OCI-LY7 (cell line): ENCODE measurements at regions not wholly inside any gene's neighbourhood (a gene's known extent, or its start where the extent isn't known, plus 50 kb on each side); places are given as distances from the start of the nearest gene placed in this dataset.

ENCODE experiments used
- BruUV-seq: library from RNA; stranded (reverse); fragments of 400-500 nt; replicated peaks from 2 replicates; lab custom pipeline; 2021; lab: Mats Ljungman, UMichigan
- CTCF ChIA-PET: fragments of 300-600 bp; sonication (Branson Sonifier 250); formaldehyde crosslinking; loops from one replicate; lab custom pipeline; 2022; ENCODE audit warnings: antibody characterized with exemption; ENCODE audit not compliant: unreplicated experiment; lab: Charles Lee
- POLR2A ChIA-PET: fragments of 300-600 bp; sonication (Branson Sonifier 250); formaldehyde crosslinking; loops from one replicate; lab custom pipeline; 2022; ENCODE audit warnings: antibody characterized with exemption; lab: Charles Lee
- DNase-seq: peaks from one replicate; pipeline ENCODE4 v3.0.0-alpha.2; 2015; ENCODE audit warnings: low spot score
- H2AFZ ChIP-seq: fragments of 200-600 bp; sonication (generic), shearing (Covaris generic); 2 replicates; pipeline ENCODE4 v1.6.1; 2014; ENCODE audit warnings: mild to moderate bottlenecking, antibody characterized with exemption, low read length, moderate library complexity
- H3K27ac ChIP-seq: fragments of 200-600 bp; sonication (generic); 2 replicates; pipeline ENCODE4 v1.5.1; 2014; ENCODE audit warnings: mixed run types, low read depth, mild to moderate bottlenecking, moderate library complexity, low read length, inconsistent platforms; ENCODE audit not compliant: poor library complexity, severe bottlenecking
- H3K36me3 ChIP-seq: fragments of 200-600 bp; sonication (generic); 2 replicates; pipeline ENCODE4 v1.6.1; 2014; ENCODE audit warnings: mild to moderate bottlenecking, antibody characterized with exemption, low read length, moderate library complexity, mixed read lengths; ENCODE audit not compliant: insufficient read depth
- H3K4me1 ChIP-seq: fragments of 200-600 bp; sonication (generic); 2 replicates; pipeline ENCODE4 v1.5.1; 2014; ENCODE audit warnings: mild to moderate bottlenecking, low read length; ENCODE audit not compliant: insufficient read depth, poor library complexity, severe bottlenecking
- H3K4me2 ChIP-seq: fragments of 200-600 bp; sonication (generic); 2 replicates; pipeline ENCODE4 v1.6.1; 2014; ENCODE audit warnings: mild to moderate bottlenecking, low read length
- H3K4me3 ChIP-seq: fragments of 200-600 bp; sonication (generic); 2 replicates; pipeline ENCODE4 v1.5.1; 2014; ENCODE audit warnings: mild to moderate bottlenecking, low read depth, low read length; ENCODE audit not compliant: poor library complexity, severe bottlenecking
- H3K79me2 ChIP-seq: fragments of 200-600 bp; sonication (generic); 2 replicates; pipeline ENCODE4 v1.6.1; 2016; ENCODE audit warnings: low read depth, mild to moderate bottlenecking, low read length, moderate library complexity, mixed read lengths; ENCODE audit not compliant: insufficient read depth
- H3K9me2 ChIP-seq: fragments of 200-600 bp; sonication (generic); 2 replicates; pipeline ENCODE4 v1.6.1; 2016; ENCODE audit warnings: mild to moderate bottlenecking, low read length, mixed read lengths; ENCODE audit not compliant: insufficient read depth
- H3K9me3 ChIP-seq: fragments of 200-600 bp; sonication (generic); 2 replicates; pipeline ENCODE4 v1.6.1; 2014; ENCODE audit warnings: mild to moderate bottlenecking, mixed run types, low read length, mixed read lengths
- H4K20me1 ChIP-seq: fragments of 200-600 bp; sonication (generic); 2 replicates; pipeline ENCODE4 v1.6.1; 2014; ENCODE audit warnings: mild to moderate bottlenecking, antibody characterized with exemption, low read length, moderate library complexity, mixed read lengths; ENCODE audit not compliant: insufficient read depth
- CTCF ChIP-seq: fragments of 200-600 bp; sonication (generic); conservative IDR thresholded peaks from 2 replicates; pipeline ENCODE4 v1.5.1; 2014; ENCODE audit warnings: mild to moderate bottlenecking, antibody characterized with exemption, low read length, moderate library complexity, mixed read lengths
- EZH2phosphoT487 ChIP-seq: fragments of 200-600 bp; sonication (generic); IDR thresholded peaks from 2 replicates; pipeline ENCODE4 v1.6.1; 2018; ENCODE audit warnings: low read depth, borderline replicate concordance, mild to moderate bottlenecking, mixed run types, antibody characterized with exemption, low read length, moderate library complexity, mixed read lengths
- intact Hi-C: fragments of 100-400 bp; cut with micrococcal nuclease; formaldehyde crosslinking; loops from one replicate; pipeline ENCODE4 v1.10.0; 2022; ENCODE audit not compliant: unreplicated experiment

GRCh38 chr12:29880987-29881386 is 97.2 kb upstream of the TMTC1 start:
- ChIA-PET POLR2A (interaction anchor here (0.6 to 0.7 kb wide), 3 partner anchors 166 to 912 kb away, joined by 3 read pairs; no protein-coding TSS in a partner anchor), CTCF (no interaction called here)
- intact Hi-C loops, result no loop called here
- DNase-seq, result no peak
- Histone ChIP-seq H3K9me3 (no peaks in the 10 kb centered on the region), H3K36me3 (no peaks in the 10 kb centered on the region), H2AFZ (no peak overlapping the region), H3K27ac (no peak overlapping the region), H3K4me3 (no peak overlapping the region), H3K4me1 (no peaks in the 10 kb centered on the region), H3K9me2 (no peaks in the 10 kb centered on the region), H4K20me1 (no peaks in the 10 kb centered on the region), H3K4me2 (no peak overlapping the region), H3K79me2 (no peaks in the 10 kb centered on the region)
- no TSS peak for BruUV-seq
- TF ChIP-seq EZH2phosphoT487 (no peak), CTCF (no peak)

GRCh38 chr12:29879606-29880308 is 96.0 kb upstream of the TMTC1 start:
- TF ChIP-seq EZH2phosphoT487 (no peak), CTCF (no peak)
- intact Hi-C loops, result no loop called here
- Histone ChIP-seq H3K4me2 (no peak overlapping the region), H3K9me3 (no peaks in the 10 kb centered on the region), H3K36me3 (no peaks in the 10 kb centered on the region), H3K4me1 (no peaks in the 10 kb centered on the region), H4K20me1 (no peaks in the 10 kb centered on the region), H2AFZ (no peak overlapping the region), H3K4me3 (no peak overlapping the region), H3K27ac (no peak overlapping the region), H3K79me2 (no peaks in the 10 kb centered on the region), H3K9me2 (no peaks in the 10 kb centered on the region)
- CTCF ChIA-PET, result interaction anchor here (0.6 kb wide), 1 partner anchor 10 kb away, joined by 4 read pairs; no protein-coding TSS in a partner anchor
- POLR2A ChIA-PET, result interaction anchor here (1.0 kb wide), 1 partner anchor 12 kb away, joined by 3 read pairs; no protein-coding TSS in a partner anchor
- no peak for DNase-seq
- no TSS peak for BruUV-seq

DNA sequence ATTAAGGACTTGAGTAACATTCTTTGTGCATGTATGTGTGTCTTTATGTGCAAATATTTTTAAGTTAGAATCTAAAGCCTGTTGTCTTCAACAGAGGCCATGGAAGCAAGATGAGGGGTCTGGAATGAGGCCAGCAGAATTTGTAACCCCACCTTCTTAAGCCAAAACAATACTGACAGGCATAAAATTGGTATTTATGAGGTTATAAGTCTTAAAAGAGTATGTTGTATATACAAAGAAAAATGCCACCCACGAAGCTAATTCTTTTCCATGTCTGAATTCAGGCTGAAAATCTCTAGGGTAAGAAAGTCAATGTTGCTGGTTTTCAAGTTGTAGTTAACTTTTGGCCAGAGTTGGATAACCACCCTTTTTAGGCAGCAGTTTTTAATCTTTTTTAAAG is 86.2 kb upstream of the TMTC1 start:
- intact Hi-C loops, result no loop called here
- Histone ChIP-seq H3K36me3 (no peaks in the 10 kb centered on the region), H2AFZ (no peak overlapping the region), H4K20me1 (no peaks in the 10 kb centered on the region), H3K9me3 (no peaks in the 10 kb centered on the region), H3K9me2 (no peaks in the 10 kb centered on the region), H3K4me2 (no peak overlapping the region), H3K4me3 (no peak overlapping the region), H3K27ac (no peak overlapping the region), H3K4me1 (no peaks in the 10 kb centered on the region), H3K79me2 (no peaks in the 10 kb centered on the region)
- DNase-seq, result no peak
- BruUV-seq, result no TSS peak
- ChIA-PET CTCF (no interaction called here), POLR2A (interaction anchor here (0.7 kb wide), 1 partner anchor 210 kb away, joined by 3 read pairs; no protein-coding TSS in a partner anchor)
- TF ChIP-seq CTCF (no peak), EZH2phosphoT487 (no peak)
